ENCODE measurements at regions not wholly inside any gene's neighbourhood (a gene's known extent, or its start where the extent isn't known, plus 50 kb on each side); places are given as distances from the start of the nearest gene placed in this dataset.
"Not testable (repeated sequence)": the region's sequence is repeated elsewhere in the genome, so short reads cannot be mapped to it uniquely, and the experiment has no call there.

DNA sequence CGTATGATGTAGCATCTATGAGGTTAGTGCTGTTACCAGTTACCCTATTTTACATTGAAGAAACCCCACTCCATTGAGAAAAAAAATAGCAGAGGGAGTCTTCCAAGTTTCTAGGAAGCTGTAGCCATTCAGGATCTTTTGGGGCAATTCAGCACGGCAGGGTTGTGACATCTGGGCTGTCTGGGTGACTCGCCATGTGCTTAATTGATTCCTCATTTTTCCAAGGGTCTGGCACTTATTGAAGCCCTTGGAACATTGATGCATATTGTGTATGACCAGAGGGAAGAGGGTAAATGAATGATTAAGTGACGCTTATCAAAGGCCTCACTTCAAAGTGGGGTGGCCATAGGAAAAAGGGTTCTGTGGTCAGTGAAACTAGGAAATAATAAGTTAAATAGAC is 248.7 kb downstream of the ARHGAP12 start:
- DNase-seq = no peak

DNA sequence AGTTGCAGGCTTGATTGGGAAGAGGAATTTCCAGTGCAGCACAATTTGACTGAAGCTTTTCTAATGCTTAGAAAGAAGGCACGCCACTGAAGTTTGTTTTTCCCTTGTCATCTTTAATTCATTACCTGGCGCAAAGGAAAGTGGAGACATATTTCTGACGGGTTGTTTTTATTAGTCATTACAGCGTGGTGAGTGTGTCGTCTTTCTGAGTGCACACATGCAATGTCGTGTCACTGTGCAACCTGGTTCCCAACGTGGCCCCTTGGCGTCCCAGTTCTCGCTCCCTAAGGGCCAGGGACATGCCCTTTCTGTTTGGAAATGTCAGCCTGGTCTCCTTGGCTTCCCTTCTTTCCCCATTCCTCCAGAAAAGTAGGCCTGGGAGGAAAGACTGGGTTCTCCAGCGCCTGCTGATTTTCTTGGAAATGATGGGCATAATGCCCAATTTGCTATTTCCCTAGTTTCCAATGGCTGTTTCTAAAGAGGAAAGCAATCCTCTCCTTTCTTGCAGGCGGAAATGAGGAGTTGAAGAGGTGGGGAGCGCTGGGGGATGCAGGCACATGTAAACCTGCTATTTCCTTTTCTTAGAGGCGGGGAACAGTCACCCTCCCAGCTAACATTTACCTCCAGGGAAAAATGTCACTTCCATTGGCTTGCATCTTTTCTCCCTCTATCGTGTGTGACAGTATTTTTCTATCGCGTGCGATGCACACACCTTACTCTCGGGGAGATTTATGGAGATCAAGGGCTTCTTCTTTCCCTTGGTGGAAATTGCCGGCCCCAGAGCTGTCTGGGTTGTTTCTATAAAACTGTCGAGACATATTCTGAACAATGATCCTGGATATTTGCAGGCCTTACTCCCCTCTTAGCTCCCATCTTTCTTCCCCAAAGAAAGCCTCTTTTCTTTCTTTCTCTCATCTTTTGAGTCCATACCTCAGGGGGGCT is 249.8 kb downstream of the ARHGAP12 start:
- no peak for DNase-seq

DNA sequence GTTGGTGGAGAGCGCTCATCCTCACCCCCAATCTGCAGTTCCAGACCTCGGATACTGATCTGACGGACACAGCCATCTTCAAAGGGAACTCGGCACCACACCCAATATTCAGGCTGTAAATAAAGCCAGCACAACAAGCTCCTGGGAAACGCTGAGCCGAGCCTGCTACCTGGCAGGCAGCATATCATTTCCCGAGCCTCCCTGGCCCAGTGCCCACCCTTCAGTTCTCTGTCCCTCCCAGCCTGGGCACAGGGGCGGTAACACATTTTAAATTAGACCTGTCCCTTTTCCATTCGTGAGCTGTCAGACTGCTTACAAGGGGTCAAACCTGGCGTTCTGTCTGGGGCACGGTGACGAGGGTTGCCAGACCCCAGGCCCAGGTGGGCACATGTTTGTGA is 250.5 kb downstream of the ARHGAP12 start:
- DNase-seq = no peak

DNA sequence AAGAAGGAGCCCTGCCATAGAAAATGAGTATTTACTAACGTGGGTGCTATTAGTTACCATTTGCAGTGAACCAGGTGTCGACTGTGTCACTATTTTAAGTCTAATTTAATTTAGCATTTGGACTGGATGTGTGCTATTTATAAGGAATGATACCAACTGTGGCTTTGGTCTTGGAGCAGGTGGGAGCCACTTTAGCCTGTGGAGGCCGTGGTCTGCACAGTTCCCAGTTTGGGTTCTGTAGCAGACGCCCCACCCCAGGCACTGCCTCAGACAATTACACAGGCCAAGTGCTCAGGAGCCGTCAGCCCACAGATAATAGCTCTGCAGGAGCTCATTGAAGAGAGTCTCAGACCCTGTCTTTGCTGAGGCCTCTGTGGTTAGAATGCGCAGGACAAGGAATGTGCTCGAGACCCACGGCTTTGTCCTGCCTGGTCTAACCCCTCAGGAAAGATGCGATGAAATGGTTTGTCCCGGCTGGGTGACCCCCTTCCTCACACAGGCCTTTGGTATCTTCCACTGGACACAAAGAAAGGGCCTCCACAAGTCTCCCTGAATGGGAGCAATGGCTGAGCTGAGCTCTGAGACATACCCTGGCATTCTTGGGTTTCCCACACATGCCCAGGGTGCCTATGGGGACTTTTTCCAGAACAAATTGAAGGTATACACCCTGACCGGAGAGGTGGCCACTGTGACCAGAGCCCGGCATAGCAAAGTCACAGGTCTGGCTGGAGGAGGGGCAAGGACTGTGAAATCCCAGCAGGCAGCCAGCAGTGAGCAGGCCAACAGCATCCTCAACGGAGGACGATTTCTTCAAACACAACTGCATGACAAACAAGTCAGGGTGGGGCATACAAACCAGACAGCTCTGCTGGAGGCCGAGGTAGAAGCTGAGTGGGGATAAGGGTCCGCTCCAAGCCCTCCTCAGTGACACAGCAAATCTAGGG is 251.2 kb downstream of the ARHGAP12 start:
- no peak for DNase-seq

DNA sequence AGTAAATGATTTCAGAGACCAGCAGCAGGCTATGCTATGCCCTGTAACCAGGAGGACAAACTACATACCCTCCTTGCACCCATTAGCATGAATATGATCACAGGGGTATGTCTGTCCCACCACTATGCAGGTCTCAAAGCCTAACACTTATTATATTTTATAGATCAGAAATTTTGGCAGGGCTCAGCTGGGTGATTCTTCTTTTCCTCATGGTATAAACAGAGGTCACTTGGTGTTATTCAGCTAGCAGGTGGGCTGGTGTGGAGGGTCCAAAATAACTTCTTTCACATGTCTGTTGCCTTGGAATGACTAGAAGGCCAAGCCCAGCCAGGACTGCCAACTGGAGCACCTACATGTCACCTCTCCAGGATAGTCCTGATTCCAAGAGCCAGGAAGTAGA is 252.9 kb downstream of the ARHGAP12 start:
- no peak for DNase-seq

DNA sequence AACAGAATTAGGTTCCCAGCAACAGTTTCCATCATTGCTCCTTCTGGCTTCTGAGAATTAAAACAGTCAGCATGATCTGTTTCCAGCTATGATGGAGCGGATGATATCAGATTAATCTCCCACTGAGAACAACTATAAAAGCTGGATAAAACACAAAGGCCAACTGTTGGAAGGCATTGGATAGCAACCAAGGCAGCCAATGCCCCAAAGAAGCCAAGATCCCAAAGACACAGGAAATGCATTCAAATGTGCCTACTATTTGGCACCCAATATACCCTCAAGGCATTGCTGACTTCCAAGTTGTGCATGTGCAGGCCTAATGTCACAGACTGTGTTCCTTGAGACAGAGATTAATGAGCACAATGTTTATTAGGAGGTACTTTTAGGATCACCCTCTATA is 259.3 kb downstream of the ARHGAP12 start:
- DNase-seq = no peak

DNA sequence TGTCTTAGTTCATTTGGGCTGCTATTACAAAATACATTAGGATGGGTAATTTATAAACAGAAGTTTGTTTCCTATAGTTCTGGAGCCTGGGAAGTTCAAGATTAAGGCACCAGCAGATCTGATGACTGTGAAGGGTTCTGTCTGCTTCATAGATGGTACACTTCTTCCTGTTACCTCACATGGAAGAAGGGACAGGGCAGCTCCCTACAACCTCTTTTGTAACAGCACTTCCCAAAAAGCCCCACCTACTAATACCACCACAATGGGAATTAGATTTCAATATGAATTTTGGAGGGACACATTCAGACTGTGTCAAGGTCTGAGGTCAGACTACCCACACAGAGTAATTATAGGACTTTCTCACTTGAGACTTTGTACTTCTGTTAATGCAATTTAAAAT is 260.3 kb downstream of the ARHGAP12 start:
- no peak for DNase-seq

DNA sequence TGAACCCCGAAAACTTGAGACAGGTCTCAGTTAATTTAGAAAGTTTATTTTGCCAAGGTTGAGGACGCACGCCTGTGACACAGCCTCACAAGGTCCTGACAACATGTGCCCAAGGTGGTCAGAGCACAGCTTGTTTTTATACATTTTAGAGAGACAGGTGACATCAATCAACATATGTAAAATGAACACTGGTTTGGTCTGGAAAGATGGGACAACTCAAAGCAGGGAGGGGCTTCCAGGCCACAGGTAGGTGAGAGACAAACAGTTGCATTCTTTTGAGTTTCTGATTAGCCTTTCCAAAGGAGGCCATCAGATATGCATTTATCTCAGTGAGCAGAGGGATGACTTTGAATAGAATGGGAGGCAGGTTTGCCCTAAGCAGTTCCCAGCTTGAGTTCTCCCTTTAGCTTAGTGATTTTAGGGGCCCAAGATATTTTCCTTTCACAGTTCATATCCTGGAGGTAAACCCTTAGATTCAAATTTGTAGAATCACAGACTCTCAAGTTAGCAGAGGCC is 262.8 kb downstream of the ARHGAP12 start:
- not testable (repeated sequence) for DNase-seq

DNA sequence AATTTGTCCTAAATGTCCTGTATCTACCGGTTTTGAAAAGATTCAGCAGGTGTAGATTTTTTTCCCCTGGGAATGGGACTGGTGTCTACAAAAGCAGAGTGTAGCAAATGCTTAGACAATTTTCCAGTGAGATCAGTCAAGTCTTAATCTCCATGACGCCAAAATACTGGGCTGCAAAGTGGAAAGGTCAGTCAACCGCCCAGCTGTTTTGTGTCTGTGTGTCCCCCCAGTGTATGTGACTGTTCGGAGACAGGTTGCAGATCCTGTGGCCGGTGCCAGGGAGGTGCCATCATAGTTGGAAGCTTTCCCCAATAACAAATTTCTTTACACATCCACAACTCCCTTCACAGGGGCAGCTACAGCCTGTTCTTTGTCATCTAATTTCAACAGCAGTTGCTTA is 263.8 kb downstream of the ARHGAP12 start:
- DNase-seq = no peak

DNA sequence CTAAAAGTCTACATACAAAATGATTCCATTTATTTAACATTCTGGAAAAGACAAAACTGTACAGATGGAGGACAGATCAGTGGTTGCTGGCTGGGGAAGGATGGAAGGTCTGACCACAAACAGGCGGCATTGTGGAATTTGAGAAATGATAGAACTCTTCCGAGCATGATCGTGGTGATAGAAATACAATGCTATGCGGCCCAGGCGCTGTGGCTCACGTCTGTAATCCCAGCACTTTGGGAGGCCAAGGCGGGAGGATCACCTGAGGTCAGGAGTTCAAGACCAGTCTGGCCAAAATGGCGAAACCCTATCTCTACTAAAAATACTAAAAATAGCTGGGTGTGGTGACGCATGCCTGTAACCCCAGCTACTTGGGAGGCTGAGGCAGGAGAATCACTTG is 264.6 kb downstream of the ARHGAP12 start:
- not testable (repeated sequence) for DNase-seq

DNA sequence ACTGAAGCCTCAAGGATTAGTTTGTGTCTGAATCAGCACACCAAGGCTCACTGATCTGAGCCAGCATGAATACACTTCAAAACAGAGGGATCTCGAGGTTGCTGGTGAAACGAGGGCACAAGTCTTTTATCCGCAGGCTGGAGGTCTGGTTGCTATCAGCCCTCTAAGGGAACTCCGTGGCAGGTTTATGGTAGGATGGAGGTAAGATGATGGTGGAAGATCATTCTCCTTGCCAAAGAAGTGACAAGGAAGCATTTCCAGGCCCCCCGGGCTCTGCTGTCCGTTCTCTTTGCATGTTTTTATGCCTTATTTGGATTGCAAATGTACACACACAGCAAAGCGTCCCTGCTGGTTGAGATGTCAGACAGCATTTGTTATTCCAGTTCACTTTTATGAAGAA is 268.3 kb downstream of the ARHGAP12 start:
- DNase-seq = no peak

DNA sequence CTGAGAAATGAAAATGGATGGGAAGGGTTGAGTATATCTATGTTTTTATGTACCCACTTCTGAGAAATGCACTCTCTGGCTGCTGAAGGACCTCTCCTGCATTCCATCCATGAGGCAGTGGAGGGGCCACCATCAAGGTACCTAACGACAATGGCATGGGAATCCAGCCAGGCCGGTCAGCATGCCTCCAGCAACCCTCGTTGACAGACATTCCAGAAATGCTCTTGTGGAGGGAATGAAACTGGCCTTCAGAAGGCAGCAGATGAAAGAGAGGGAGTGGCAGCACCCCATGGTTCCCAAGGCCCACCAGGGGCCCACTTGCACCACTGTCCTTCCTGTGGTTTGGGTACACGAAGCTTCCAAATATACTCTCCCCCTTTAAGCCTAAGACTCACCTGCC is 269.0 kb downstream of the ARHGAP12 start:
- DNase-seq = no peak

DNA sequence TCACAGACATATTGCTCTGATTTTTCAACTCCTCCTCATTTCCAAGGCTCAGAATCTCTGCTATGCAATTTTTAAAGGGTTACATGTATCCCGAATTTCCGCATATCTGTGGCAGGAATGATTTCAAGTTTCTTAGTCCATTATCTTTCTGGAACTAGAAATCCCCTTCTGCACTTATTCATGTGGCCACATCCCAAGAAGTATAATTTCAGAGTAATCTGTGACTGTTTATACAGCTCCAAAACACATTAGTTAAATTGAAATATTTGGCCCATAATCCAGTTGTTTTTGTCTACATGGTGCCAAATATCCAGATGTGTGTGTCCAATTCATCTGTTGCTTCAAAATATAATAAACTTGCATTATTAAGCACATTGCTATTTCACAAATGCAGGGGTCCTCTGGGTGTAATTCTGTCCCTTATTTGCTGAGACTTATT is 271.2 kb downstream of the ARHGAP12 start:
- DNase-seq = no peak

DNA sequence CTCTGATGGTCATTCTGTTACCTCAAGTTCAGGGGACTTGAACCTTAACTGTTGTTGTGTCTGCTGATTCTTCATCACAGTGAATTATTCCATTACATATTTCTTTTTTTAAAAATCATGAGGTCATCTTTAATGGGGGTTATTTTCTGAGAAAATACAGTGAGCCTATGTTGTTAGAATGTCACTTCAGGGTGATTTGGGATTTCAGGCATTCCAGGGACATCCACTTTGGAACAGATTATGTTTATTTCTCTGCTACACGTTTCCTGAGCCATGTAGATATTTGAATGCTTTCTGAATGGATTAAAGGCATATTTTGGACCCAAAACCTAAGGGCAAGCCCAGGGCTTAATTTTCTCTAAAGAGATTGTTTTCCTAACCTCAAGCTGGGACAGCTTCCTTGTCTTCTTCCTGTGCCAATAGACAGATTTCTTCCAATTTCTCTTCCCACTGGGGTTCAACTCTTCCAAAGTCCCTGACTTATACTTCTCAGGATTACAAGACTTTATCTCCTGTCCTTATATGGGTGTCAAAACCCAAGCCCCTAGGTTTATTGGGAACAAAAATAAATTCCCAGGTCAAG is 271.7 kb downstream of the ARHGAP12 start:
- DNase-seq = no peak

DNA sequence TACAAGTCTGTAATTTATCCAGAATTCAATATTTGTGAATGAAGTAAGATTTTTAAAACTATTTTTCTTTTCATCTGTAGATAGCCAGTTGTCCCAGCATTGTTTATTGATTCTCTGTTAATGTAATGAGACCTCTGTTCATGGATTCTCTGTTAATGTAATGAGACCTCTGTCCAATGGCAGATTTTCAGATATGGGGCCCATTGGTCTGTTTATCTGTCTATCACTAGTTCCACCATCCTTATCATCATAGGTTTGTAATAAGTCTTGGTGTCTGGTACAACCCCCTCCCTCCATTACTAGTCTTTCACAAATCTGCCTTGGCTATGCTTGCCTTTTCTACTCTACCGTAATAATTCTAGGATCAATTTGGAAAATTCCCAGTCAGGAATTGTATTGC is 276.6 kb downstream of the ARHGAP12 start:
- no peak for DNase-seq

DNA sequence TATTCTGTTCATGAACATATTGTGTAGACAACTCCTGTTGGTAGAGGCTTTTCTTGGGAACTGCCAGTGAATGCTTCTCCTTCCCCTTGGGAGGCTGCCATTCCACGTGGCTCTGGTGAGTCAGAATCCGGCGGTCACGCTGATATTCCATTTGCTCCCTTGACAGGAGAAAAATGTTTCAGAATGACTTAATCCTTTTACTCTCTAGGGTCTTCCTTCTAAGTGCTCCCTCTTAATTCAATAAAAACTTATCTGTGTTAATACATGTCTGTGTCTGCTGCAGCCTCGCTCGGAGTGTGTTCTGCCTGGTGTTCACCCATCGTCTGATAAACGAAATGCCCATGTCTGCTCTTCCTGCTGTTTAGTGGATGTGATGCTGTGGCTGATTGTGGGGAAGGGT is 278.6 kb downstream of the ARHGAP12 start:
- no peak for DNase-seq

DNA sequence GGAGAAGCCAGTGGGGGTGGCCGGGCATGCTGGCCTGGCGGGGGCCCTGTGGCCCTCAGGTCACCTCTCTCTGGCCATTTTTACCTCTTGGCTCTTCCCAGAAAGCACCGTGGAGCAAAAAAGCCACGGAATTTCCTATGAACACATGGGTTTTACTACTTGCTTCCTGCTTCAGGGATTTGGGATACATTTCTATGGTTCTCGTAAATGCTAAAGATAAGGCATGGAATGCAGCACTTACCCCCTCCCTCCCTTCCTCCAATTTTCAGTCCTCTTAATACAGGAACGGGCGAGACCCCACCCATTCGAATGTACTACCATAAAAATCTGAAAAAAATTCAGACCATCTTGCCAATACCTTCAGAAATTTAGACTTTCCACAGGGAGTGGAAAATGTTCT is 279.7 kb downstream of the ARHGAP12 start:
- no peak for DNase-seq

DNA sequence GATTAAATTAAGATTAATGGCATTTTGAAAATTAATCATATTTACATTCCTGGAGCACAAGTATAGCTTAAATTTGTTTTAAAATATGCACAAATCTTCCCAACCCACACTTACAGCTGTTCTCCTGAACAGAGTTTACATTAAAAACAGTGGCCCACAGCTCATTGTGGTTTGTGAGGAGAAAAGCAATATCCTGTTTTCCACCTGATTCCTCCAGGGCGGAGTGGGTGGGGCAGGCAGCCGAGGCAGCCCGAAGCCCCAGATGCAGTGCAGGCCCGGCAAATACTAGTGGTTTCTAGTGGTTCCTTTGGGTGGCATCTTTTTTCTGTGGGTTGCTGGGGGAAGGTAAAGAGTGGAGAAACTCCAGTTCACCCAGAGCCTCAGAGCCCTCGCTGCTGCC is 280.8 kb downstream of the ARHGAP12 start:
- DNase-seq = no peak

DNA sequence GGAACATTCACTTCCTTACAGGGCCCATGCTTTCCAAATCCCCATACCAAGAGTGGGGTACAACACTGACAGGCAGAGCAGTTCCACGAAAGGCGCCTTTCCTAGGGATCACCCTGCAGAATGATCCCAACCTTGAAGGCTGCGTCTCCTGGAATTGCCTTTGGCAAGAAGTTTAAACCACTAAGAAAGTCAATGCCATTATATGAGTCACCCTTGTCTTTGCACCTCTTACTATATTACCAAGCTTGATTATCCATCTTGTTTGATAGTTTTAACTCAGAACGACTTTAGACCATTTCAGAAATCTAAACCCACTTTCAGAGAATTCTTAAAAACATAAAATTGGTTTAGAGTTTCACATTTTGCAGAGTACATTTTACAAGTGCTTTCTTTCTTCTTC is 282.1 kb downstream of the ARHGAP12 start:
- DNase-seq = no peak

DNA sequence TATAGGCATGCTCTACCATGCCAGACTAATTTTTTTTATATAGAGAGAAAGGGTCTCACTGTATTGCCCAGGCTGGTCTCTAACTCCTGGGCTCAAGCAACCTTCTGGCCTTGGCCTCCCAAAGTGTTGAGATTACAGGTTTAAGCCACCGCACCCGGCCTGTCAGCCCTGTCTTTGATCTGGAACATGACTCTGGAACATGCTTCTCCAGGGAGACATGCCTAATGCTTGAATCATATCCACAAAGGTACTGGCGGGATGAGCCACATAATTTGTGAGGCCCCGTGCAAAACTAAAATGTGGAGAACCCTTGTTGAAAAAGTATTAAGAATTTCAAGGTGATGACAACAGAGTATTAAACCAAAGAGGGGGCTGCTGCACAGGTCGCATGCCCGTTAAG is 282.8 kb downstream of the ARHGAP12 start:
- no peak for DNase-seq

DNA sequence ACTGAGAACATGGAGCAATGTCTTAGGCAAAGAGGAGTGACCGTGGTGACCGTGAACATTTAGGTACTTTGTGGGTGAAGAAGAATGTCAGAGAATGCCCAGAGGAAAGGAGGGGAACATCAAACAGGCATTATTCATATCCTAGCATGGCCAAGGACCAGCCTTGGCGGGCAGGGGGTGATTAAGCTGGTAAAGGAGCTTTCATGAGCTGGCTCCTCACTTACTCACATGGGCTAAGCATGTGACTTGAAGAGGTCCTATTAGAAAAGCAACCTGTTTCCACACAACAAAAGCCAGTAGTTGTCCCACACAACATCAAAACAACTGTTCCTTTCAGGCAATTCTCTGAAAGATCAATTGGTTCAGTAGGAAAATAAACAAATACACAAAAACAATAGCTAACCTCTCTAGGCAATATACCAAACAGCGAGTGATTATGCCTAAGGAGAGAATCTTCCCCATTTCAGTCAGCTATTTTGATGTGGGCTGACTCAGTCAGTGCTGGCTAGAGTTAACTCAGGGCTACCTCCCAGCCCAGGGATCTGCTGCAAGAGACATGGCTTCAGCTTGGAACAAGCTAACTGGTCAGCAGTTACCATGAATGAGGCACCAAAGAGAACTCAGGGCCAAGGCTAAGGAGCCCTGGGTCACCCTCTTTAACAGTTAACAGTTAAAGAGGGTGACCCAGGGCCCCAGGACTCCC is 283.5 kb downstream of the ARHGAP12 start:
- DNase-seq = no peak

DNA sequence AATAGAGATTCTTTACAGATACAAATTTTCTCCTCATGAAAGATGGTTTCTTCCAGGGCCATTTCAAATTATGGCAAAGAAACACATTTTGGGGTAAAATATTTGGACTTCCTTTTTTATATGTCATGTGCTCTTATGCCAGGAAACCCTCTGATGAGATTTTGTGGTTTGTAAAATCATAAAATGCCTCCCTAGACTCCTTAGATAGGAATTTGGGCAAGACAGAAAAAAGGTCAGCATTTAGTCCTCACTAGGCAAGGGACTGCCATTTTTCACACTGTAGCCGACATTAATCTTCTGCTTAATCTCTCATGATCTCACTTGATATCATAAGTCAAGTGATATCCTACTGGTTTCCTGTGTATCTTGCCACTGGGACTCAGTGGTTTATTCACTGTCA is 286.4 kb downstream of the ARHGAP12 start:
- DNase-seq = peak; percentile 24

All from hematopoietic multipotent progenitor cell treated with erythropoietin and hydrocortisone succinate and interleukin-3 and kit ligand, for 4 days (in vitro differentiated cells).